Neuronal stem cell (in vitro differentiated cells): ENCODE measurements at regions not wholly inside any gene's neighbourhood (a gene's known extent, or its start where the extent isn't known, plus 50 kb on each side); places are given as distances from the start of the nearest gene placed in this dataset.

Experiments used
- DNase-seq: peaks from one replicate; pipeline ENCODE4 v3.0.0-alpha.2; 2013; ENCODE audit warnings: low spot score
- H2AFZ ChIP-seq: one replicate; pipeline ENCODE4 v1.6.1; 2013; ENCODE audit warnings: mild to moderate bottlenecking, low read length, inconsistent platforms
- H2AK5ac ChIP-seq: 2 replicates; pipeline ENCODE4 v1.6.1; 2013; ENCODE audit warnings: low read depth, mild to moderate bottlenecking, inconsistent platforms, low read length, moderate library complexity, mixed read lengths
- H2BK120ac ChIP-seq: 2 replicates; pipeline ENCODE4 v1.6.1; 2013; ENCODE audit warnings: low read depth, mild to moderate bottlenecking, inconsistent platforms, low read length, moderate library complexity, mixed read lengths
- H2BK12ac ChIP-seq: one replicate; pipeline ENCODE4 v1.6.1; 2013; ENCODE audit warnings: low read length, inconsistent platforms
- H2BK15ac ChIP-seq: 2 replicates; pipeline ENCODE4 v1.6.1; 2013; ENCODE audit warnings: mild to moderate bottlenecking, low read length, inconsistent platforms, mixed read lengths
- H2BK5ac ChIP-seq: one replicate; pipeline ENCODE4 v1.6.1; 2013; ENCODE audit warnings: inconsistent platforms, mild to moderate bottlenecking, low read length, moderate library complexity
- H3K14ac ChIP-seq: one replicate; pipeline ENCODE4 v1.6.1; 2013; ENCODE audit warnings: low read length, inconsistent platforms
- H3K18ac ChIP-seq: 2 replicates; pipeline ENCODE4 v1.6.1; 2013; ENCODE audit warnings: low read length, inconsistent platforms
- H3K23ac ChIP-seq: 2 replicates; pipeline ENCODE4 v1.6.1; 2013; ENCODE audit warnings: low read depth, mild to moderate bottlenecking, mixed read lengths, low read length, inconsistent platforms; ENCODE audit not compliant: poor library complexity
- H3K27ac ChIP-seq: replicated peaks from 3 replicates; pipeline ENCODE4 v1.5.1; 2013; ENCODE audit warnings: low read length, inconsistent platforms
- H3K27me3 ChIP-seq, 3 experiments: 2 replicates each; pipeline ENCODE4 v1.6.1; 2013; ENCODE audit warnings: low read length in 3 of 3, mild to moderate bottlenecking in 2 of 3, inconsistent platforms in 1 of 3, low read depth in 1 of 3, mixed read lengths in 1 of 3, moderate library complexity in 1 of 3; ENCODE audit not compliant: control insufficient read depth in 3 of 3, insufficient read depth in 3 of 3
- H3K36me3 ChIP-seq, 2 donors: replicated peaks in 1 of 2; 2 replicates each; pipeline ENCODE4 v1.6.1; 2013; ENCODE audit warnings: low read length in 2 of 2; ENCODE audit not compliant: control insufficient read depth in 2 of 2, insufficient read depth in 2 of 2
- H3K4ac ChIP-seq: 2 replicates; pipeline ENCODE4 v1.6.1; 2013; ENCODE audit warnings: inconsistent platforms, mild to moderate bottlenecking, low read length, moderate library complexity
- H3K4me1 ChIP-seq, 2 donors: 1 replicate in 1 of 2; 2 replicates in 1 of 2; pipeline ENCODE4 v1.6.1; 2013; ENCODE audit warnings: low read length in 2 of 2, low read depth in 1 of 2; ENCODE audit not compliant: control insufficient read depth in 2 of 2, insufficient read depth in 1 of 2
- H3K4me2 ChIP-seq: one replicate; pipeline ENCODE4 v1.6.1; 2013; ENCODE audit warnings: mild to moderate bottlenecking, low read length, inconsistent platforms; ENCODE audit not compliant: insufficient read depth, poor library complexity, severe bottlenecking
- H3K4me3 ChIP-seq, 2 donors: 2 replicates each; pipeline ENCODE4 v1.5.1; 2013; ENCODE audit warnings: low read length in 2 of 2, mild to moderate bottlenecking in 2 of 2, inconsistent platforms in 1 of 2, moderate library complexity in 1 of 2
- H3K79me1 ChIP-seq: one replicate; pipeline ENCODE4 v1.6.1; 2013; ENCODE audit warnings: low read depth, mild to moderate bottlenecking, inconsistent platforms, low read length, moderate library complexity
- H3K9ac ChIP-seq: one replicate; pipeline ENCODE4 v1.6.1; 2013; ENCODE audit warnings: mild to moderate bottlenecking, low read depth, low read length, inconsistent platforms; ENCODE audit not compliant: poor library complexity
- H3K9me3 ChIP-seq, 2 donors: replicated peaks in 1 of 2; 2 replicates each; pipeline versions ENCODE3 to v1.6.1; 2013; ENCODE audit warnings: low read length in 2 of 2, mild to moderate bottlenecking in 2 of 2, inconsistent platforms in 1 of 2, low read depth in 1 of 2, mixed read lengths in 1 of 2, moderate library complexity in 1 of 2; ENCODE audit not compliant: control insufficient read depth in 2 of 2, insufficient read depth in 1 of 2
- H4K8ac ChIP-seq: one replicate; pipeline ENCODE4 v1.6.1; 2013; ENCODE audit warnings: low read depth, mild to moderate bottlenecking, inconsistent platforms, low read length, moderate library complexity
- H4K91ac ChIP-seq: one replicate; pipeline ENCODE4 v1.6.1; 2013; ENCODE audit warnings: low read length, low read depth, mild to moderate bottlenecking, inconsistent platforms; ENCODE audit not compliant: poor library complexity
- WGBS, 2 donors: extraction: QIAGEN DNeasy Blood & Tissue Kit; methylation state at CpG; one replicate each; pipeline ENCODE4 v1.1.7; 2013; ENCODE audit warnings: missing lambda C conversion rate in 2 of 2, mixed read lengths in 1 of 2; ENCODE audit not compliant: insufficient read length in 2 of 2, insufficient replicate concordance in 1 of 2; ENCODE audit errors: extremely low coverage in 2 of 2; 5-methylcytosine and 5-hydroxymethylcytosine counted together

DNA sequence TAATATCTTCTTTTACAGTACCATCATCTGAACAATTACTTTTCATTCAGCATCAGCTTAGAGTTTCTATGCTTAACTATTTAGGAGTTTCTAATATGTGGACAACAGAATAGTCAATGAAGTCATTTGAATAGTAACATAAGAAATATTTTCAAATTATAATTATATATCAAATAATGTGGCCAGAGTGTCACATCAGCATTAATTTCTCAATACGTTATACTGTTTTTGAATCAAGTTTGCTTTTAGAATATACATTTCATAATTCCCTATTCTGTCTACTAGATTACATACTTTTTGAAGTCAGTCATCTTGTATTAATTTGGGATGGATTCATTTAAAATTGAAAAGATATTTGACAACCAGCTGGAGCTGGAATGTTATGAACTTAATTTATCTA lies 677.4 kb upstream of the PABPC4L start:
- H2BK5ac ChIP-seq = no peak overlapping the region
- H4K8ac ChIP-seq = no peak overlapping the region
- no peak for DNase-seq
- no peak overlapping the region for H2BK12ac ChIP-seq
- no peak overlapping the region for H2BK15ac ChIP-seq
- H3K36me3 ChIP-seq = no peaks in the 10 kb centered on the region
- WGBS, 2 donors = no CpG with 5 or more reads among the region's 1 CpG
- no peak overlapping the region for H3K23ac ChIP-seq
- H2AFZ ChIP-seq = no peak overlapping the region
- no peak overlapping the region for H3K27ac ChIP-seq
- H3K27me3 ChIP-seq = no peaks in the 10 kb centered on the region
- H3K4me1 ChIP-seq = no peaks in the 10 kb centered on the region
- H3K4me3 ChIP-seq = no peak overlapping the region
- H3K9ac ChIP-seq = no peak overlapping the region
- no peak overlapping the region for H3K14ac ChIP-seq
- H2AK5ac ChIP-seq = no peak overlapping the region
- no peak overlapping the region for H3K18ac ChIP-seq
- no peak overlapping the region for H4K91ac ChIP-seq
- H2BK120ac ChIP-seq = no peak overlapping the region
- no peaks in the 10 kb centered on the region for H3K9me3 ChIP-seq
- H3K4ac ChIP-seq = no peak overlapping the region
- H3K4me2 ChIP-seq = no peak overlapping the region
- H3K79me1 ChIP-seq = no peaks in the 10 kb centered on the region

DNA sequence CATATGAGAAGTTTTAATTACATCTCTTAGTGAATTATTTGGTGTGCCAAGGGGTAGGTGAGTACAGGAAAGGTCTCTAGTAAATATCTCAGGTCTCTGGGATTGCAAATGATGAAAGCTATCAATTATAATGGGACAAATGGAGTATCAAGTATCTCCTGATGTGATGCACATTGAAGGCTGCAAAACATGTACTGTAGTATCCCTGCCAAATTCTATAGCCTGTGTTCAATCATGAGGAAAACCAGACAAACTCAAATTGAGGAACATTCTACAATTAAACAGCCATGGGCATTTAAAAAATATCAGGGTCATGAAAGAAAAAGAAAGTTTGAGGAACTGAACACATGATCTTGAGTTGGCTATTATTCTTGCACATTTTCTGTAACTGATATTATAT lies 665.4 kb upstream of the PABPC4L start:
- DNase-seq = no peak

DNA sequence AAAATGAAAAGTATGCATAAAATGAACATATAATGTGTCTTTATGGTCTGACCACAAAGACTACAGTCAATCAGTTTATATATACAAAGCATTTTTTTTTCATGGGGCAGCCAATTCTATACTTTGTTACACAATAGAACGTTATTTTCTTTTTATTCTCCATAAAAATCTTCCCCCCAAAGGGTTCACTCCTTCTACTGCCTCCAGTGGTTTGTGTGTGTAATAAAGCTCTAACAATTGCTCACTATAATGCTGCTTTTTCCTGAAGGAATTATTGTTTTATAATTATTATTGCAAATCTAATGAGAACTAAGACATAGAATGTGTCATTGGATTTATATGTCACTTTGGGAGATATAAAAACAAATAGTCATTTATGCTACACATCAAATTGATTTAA lies 664.1 kb upstream of the PABPC4L start:
- H2BK15ac ChIP-seq = no peak overlapping the region
- no peak overlapping the region for H3K27ac ChIP-seq
- no peak overlapping the region for H3K4ac ChIP-seq
- H4K8ac ChIP-seq = no peak overlapping the region
- H3K23ac ChIP-seq = no peak overlapping the region
- no peaks in the 10 kb centered on the region for H3K9me3 ChIP-seq
- no peak overlapping the region for H3K18ac ChIP-seq
- no peak overlapping the region for H2AFZ ChIP-seq
- no peak overlapping the region for H3K4me2 ChIP-seq
- H3K4me1 ChIP-seq = no peaks in the 10 kb centered on the region
- no peak overlapping the region for H2BK12ac ChIP-seq
- no peak overlapping the region for H2BK5ac ChIP-seq
- H3K14ac ChIP-seq = no peak overlapping the region
- no CpG with 5 or more reads among the region's 1 CpG for WGBS, 2 donors
- no peak overlapping the region for H2AK5ac ChIP-seq
- no peak for DNase-seq
- H3K9ac ChIP-seq = no peak overlapping the region
- H3K27me3 ChIP-seq = no peaks in the 10 kb centered on the region
- no peaks in the 10 kb centered on the region for H3K36me3 ChIP-seq
- H3K79me1 ChIP-seq = no peaks in the 10 kb centered on the region
- no peak overlapping the region for H4K91ac ChIP-seq
- H2BK120ac ChIP-seq = no peak overlapping the region
- no peak overlapping the region for H3K4me3 ChIP-seq

More for the DNA sequence above, 665.4 kb upstream of the PABPC4L start:
- H3K4me2 ChIP-seq = no peak overlapping the region
- H4K8ac ChIP-seq = no peak overlapping the region
- H3K4me3 ChIP-seq = no peak overlapping the region
- no peak overlapping the region for H2BK120ac ChIP-seq
- no peak overlapping the region for H2BK5ac ChIP-seq
- H3K27ac ChIP-seq = no peak overlapping the region
- no peak overlapping the region for H3K23ac ChIP-seq
- no peaks in the 10 kb centered on the region for H3K36me3 ChIP-seq
- no peak overlapping the region for H4K91ac ChIP-seq
- no peak overlapping the region for H3K18ac ChIP-seq
- H3K9ac ChIP-seq = no peak overlapping the region
- H2BK15ac ChIP-seq = no peak overlapping the region
- H2AFZ ChIP-seq = no peak overlapping the region
- no peaks in the 10 kb centered on the region for H3K79me1 ChIP-seq
- no peak overlapping the region for H2BK12ac ChIP-seq
- no peaks in the 10 kb centered on the region for H3K9me3 ChIP-seq
- H3K4ac ChIP-seq = no peak overlapping the region
- H3K4me1 ChIP-seq = no peaks in the 10 kb centered on the region
- no peak overlapping the region for H3K14ac ChIP-seq
- no peaks in the 10 kb centered on the region for H3K27me3 ChIP-seq
- H2AK5ac ChIP-seq = no peak overlapping the region

DNA sequence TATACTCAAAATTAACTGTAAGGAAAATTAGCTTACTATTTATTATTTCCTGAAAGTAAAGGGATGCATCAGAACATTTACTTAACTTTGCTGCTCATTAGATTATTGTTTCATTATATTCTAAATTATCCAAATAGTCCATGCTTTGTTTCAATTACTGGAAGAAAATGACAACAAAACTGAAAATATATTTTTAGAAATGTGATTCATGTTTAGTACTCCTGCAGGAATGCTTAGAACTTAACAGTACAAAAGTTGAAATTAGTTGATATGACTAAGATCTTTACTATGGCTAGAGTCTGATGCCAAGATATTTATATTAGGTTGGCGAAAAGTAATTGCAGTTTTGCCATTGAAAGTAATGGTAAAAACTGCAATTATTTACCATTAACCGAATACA lies 660.5 kb upstream of the PABPC4L start:
- DNase-seq = no peak
- Histone ChIP-seq H3K4me3 (no peak overlapping the region), H3K18ac (no peak overlapping the region), H2AK5ac (no peak overlapping the region), H3K9ac (no peak overlapping the region), H2AFZ (no peak overlapping the region), H3K4me1 (no peaks in the 10 kb centered on the region), H3K23ac (no peak overlapping the region), H4K91ac (no peak overlapping the region), H2BK15ac (no peak overlapping the region), H3K27ac (no peak overlapping the region), H3K4me2 (no peak overlapping the region), H2BK12ac (no peak overlapping the region), H3K79me1 (no peaks in the 10 kb centered on the region), H3K14ac (no peak overlapping the region), H3K4ac (no peak overlapping the region), H3K9me3 (no peaks in the 10 kb centered on the region), H3K27me3 (no peaks in the 10 kb centered on the region), H3K36me3 (no peaks in the 10 kb centered on the region), H2BK120ac (no peak overlapping the region), H2BK5ac (no peak overlapping the region), H4K8ac (no peak overlapping the region)
- no CpG with 5 or more reads among the region's 2 CpGs for WGBS, 2 donors
